ENCODE measurements at regions not wholly inside any gene's neighbourhood (a gene's known extent, or its start where the extent isn't known, plus 50 kb on each side); places are given as distances from the start of the nearest gene placed in this dataset.

GRCh38 chr3:59320080-59320479 lies 270.3 kb upstream of the CFAP20DC start:
- TF ChIP-seq, protein P1, sequence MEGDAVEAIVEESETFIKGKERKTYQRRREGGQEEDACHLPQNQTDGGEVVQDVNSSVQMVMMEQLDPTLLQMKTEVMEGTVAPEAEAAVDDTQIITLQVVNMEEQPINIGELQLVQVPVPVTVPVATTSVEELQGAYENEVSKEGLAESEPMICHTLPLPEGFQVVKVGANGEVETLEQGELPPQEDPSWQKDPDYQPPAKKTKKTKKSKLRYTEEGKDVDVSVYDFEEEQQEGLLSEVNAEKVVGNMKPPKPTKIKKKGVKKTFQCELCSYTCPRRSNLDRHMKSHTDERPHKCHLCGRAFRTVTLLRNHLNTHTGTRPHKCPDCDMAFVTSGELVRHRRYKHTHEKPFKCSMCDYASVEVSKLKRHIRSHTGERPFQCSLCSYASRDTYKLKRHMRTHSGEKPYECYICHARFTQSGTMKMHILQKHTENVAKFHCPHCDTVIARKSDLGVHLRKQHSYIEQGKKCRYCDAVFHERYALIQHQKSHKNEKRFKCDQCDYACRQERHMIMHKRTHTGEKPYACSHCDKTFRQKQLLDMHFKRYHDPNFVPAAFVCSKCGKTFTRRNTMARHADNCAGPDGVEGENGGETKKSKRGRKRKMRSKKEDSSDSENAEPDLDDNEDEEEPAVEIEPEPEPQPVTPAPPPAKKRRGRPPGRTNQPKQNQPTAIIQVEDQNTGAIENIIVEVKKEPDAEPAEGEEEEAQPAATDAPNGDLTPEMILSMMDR (IDR thresholded peaks at IDR 0.05) = no peak
- no peak for TF ChIP-seq POLR2A (IDR thresholded peaks at IDR 0.05)
